Esophagus squamous epithelium (tissue), 4 donors: ENCODE measurements at regions not wholly inside any gene's neighbourhood (a gene's known extent, or its start where the extent isn't known, plus 50 kb on each side); places are given as distances from the start of the nearest gene placed in this dataset.

Experiments used
- CTCF ChIP-seq, 6 experiments: fragments of 450-650 bp in 4 of 6; fragments of 200-600 bp in 2 of 6; sonication (generic) in 2 of 6; IDR thresholded peaks; one replicate each; pipeline ENCODE4 v1.5.1; 2016 to 2019; ENCODE audit warnings: antibody characterized with exemption in 6 of 6, mild to moderate bottlenecking in 4 of 6, moderate library complexity in 4 of 6
- POLR2A ChIP-seq, 4 donors: fragments of 450-650 bp; IDR thresholded peaks; one replicate each; pipeline ENCODE4 v1.6.1; 2017; ENCODE audit warnings: antibody characterized with exemption in 4 of 4, mild to moderate bottlenecking in 4 of 4, moderate library complexity in 3 of 4

GRCh38 chr10:109071539-109071938, 851.8 kb downstream of the XPNPEP1 start:
- TF ChIP-seq CTCF (IDR thresholded peaks at IDR 0.05) (no peak), POLR2A (IDR thresholded peaks at IDR 0.05) (no peak)
